SK-N-MC (cell line): ENCODE measurements at regions not wholly inside any gene's neighbourhood (a gene's known extent, or its start where the extent isn't known, plus 50 kb on each side); places are given as distances from the start of the nearest gene placed in this dataset.

Experiments used
- EZH2 ChIP-seq: fragments of 200-600 bp; sonication (generic); IDR thresholded peaks from one replicate; pipeline ENCODE4 v1.6.1; 2017; ENCODE audit warnings: antibody characterized with exemption
- FOXP2 ChIP-seq: optimal IDR thresholded peaks from 2 replicates; pipeline ENCODE3; 2011; ENCODE audit warnings: mild to moderate bottlenecking, moderate library complexity; ENCODE audit not compliant: insufficient read depth; ENCODE audit errors: extremely low read length, control extremely low read depth

- TF ChIP-seq EZH2, result no peak
- no peak for TF ChIP-seq FOXP2
Observed at GRCh38 chr2:238665919-238666318, 182.0 kb upstream of the TWIST2 start.
